ENCODE measurements at regions not wholly inside any gene's neighbourhood (a gene's known extent, or its start where the extent isn't known, plus 50 kb on each side); places are given as distances from the start of the nearest gene placed in this dataset.

DNA sequence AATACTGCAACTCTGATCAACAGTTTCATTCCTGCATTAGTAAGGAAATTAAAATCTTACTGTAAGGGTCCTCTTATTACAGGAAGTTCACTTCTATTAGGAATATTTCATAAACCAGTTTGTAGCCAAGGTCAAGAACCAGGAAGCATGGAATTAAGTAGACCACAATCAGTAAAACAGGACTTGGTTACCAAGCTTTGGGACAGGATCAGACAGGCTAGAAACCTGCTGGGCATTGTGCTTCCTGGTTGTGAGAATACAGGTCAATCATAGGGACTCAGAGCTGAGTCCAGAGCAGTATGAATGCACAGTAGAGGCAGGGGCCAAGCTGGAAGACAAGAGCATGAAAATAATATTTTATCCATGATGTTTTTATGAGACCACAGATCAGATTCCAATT is 248.0 kb downstream of the IKZF2 start:
- no peak for DNase-seq
- H3K27ac ChIP-seq (ENCODE audit: low read length) = no peak overlapping the region
- no peaks in the 10 kb centered on the region for H3K27me3 Mint-ChIP-seq (ENCODE audit: low read depth in 2 of 2)
- H3K27ac Mint-ChIP-seq = no peak overlapping the region
- H3K4me1 Mint-ChIP-seq = no peaks in the 10 kb centered on the region
- H3K36me3 ChIP-seq (ENCODE audit: control insufficient read depth, insufficient read depth, low read length) = no peaks in the 10 kb centered on the region
- H3K4me3 Mint-ChIP-seq = no peak overlapping the region
- no peaks in the 10 kb centered on the region for H3K36me3 Mint-ChIP-seq
- no peaks in the 10 kb centered on the region for H3K27me3 ChIP-seq (ENCODE audit: control insufficient read depth, insufficient read depth, low read length)
- no peaks in the 10 kb centered on the region for H3K4me1 ChIP-seq (ENCODE audit: control insufficient read depth, insufficient read depth, low read length)
- H3K4me3 ChIP-seq (ENCODE audit: low read length) = no peak overlapping the region
- H3K9me3 Mint-ChIP-seq = no peaks in the 10 kb centered on the region
- intact Hi-C loops (cut with micrococcal nuclease) = no loop called here
- H3K9me3 ChIP-seq (ENCODE audit: control insufficient read depth, insufficient read depth, low read length) = no peaks in the 10 kb centered on the region
- TF ChIP-seq, protein P1, sequence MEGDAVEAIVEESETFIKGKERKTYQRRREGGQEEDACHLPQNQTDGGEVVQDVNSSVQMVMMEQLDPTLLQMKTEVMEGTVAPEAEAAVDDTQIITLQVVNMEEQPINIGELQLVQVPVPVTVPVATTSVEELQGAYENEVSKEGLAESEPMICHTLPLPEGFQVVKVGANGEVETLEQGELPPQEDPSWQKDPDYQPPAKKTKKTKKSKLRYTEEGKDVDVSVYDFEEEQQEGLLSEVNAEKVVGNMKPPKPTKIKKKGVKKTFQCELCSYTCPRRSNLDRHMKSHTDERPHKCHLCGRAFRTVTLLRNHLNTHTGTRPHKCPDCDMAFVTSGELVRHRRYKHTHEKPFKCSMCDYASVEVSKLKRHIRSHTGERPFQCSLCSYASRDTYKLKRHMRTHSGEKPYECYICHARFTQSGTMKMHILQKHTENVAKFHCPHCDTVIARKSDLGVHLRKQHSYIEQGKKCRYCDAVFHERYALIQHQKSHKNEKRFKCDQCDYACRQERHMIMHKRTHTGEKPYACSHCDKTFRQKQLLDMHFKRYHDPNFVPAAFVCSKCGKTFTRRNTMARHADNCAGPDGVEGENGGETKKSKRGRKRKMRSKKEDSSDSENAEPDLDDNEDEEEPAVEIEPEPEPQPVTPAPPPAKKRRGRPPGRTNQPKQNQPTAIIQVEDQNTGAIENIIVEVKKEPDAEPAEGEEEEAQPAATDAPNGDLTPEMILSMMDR (IDR thresholded peaks at IDR 0.05) = no peak
- no peak for ATAC-seq

DNA sequence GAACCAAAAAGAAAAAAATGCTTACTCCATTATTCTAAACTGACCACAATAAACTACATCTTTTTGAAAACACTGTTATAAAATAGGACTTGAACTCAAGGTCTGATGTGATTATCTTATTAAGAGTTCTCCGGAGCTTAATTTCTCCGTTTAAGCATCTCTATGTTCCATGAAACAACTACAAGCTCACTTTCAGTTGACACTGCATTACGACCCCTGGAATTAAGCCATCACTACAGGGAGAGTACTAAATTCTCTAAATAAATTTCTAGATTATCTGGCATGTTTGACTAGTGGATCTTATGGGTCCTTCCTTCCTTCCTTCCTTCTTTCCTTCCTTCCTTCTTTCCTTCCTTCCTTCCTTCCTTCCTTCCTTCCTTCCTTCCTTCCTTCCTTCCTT is 249.0 kb downstream of the IKZF2 start:
- no peaks in the 10 kb centered on the region for H3K27me3 ChIP-seq (ENCODE audit: control insufficient read depth, insufficient read depth, low read length)
- TF ChIP-seq, protein P1 (IDR thresholded peaks at IDR 0.05) = no peak
- no peak overlapping the region for H3K4me3 ChIP-seq (ENCODE audit: low read length)
- DNase-seq (no peak), ATAC-seq (no peak)
- H3K27ac ChIP-seq (ENCODE audit: low read length) = no peak overlapping the region
- H3K9me3 ChIP-seq (ENCODE audit: control insufficient read depth, insufficient read depth, low read length) = no peaks in the 10 kb centered on the region
- H3K27ac Mint-ChIP-seq = no peak overlapping the region
- H3K36me3 Mint-ChIP-seq = no peaks in the 10 kb centered on the region
- no peak overlapping the region for H3K4me3 Mint-ChIP-seq
- H3K27me3 Mint-ChIP-seq (ENCODE audit: low read depth in 2 of 2) = no peaks in the 10 kb centered on the region
- no CpG with 5 or more reads among the region's 3 CpGs for WGBS (ENCODE audit: insufficient coverage)
- no peaks in the 10 kb centered on the region for H3K4me1 Mint-ChIP-seq
- H3K9me3 Mint-ChIP-seq = no peaks in the 10 kb centered on the region
- H3K4me1 ChIP-seq (ENCODE audit: control insufficient read depth, insufficient read depth, low read length) = no peaks in the 10 kb centered on the region
- no peaks in the 10 kb centered on the region for H3K36me3 ChIP-seq (ENCODE audit: control insufficient read depth, insufficient read depth, low read length)
- intact Hi-C loops (cut with micrococcal nuclease) = no loop called here

DNA sequence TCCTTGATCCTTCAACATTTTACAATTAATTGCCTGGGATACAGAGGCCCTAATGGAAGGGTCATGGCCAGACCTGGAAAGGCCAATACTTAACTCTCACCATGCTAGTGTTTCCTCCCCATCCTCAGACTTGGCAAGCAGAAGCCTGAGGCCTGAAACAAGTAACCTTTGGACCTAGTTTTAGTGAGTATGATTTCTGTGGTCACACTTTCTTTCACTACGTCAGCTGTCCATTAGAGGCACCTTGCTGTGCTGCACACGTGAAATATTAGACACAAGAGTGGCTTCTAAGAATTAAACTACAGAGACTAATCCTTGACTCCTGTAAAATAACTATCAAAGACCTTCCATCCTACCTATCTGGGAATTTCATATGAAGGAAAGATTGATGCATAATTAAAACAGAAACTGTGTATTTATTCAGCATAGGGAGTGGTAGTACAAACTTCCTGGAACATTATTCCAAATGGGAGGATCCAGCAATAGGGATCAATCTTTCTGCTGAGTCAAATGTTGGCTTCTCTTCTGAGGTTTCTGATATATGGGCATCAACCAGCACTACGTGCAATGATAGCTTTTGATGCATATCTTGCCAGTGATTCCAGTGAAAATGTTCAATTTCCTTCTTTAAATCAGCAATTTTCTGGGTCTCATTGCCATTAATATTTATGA is 249.7 kb downstream of the IKZF2 start:
- DNase-seq = no peak
- H3K27me3 ChIP-seq (ENCODE audit: control insufficient read depth, insufficient read depth, low read length) = no peaks in the 10 kb centered on the region
- Mint-ChIP-seq H3K27ac (no peak overlapping the region), H3K36me3 (no peaks in the 10 kb centered on the region), H3K4me1 (no peaks in the 10 kb centered on the region), H3K27me3 (ENCODE audit: low read depth in 2 of 2) (no peaks in the 10 kb centered on the region), H3K9me3 (no peaks in the 10 kb centered on the region), H3K4me3 (no peak overlapping the region)
- intact Hi-C loops (cut with micrococcal nuclease) = no loop called here
- H3K9me3 ChIP-seq (ENCODE audit: control insufficient read depth, insufficient read depth, low read length) = no peaks in the 10 kb centered on the region
- H3K36me3 ChIP-seq (ENCODE audit: control insufficient read depth, insufficient read depth, low read length) = no peaks in the 10 kb centered on the region
- ATAC-seq = no peak
- no peaks in the 10 kb centered on the region for H3K4me1 ChIP-seq (ENCODE audit: control insufficient read depth, insufficient read depth, low read length)
- WGBS (ENCODE audit: insufficient coverage) = 87% methylated on average over 3 of the region's 3 CpGs
- TF ChIP-seq, protein P1 (IDR thresholded peaks at IDR 0.05) = no peak
- H3K4me3 ChIP-seq (ENCODE audit: low read length) = no peak overlapping the region
- no peak overlapping the region for H3K27ac ChIP-seq (ENCODE audit: low read length)

DNA sequence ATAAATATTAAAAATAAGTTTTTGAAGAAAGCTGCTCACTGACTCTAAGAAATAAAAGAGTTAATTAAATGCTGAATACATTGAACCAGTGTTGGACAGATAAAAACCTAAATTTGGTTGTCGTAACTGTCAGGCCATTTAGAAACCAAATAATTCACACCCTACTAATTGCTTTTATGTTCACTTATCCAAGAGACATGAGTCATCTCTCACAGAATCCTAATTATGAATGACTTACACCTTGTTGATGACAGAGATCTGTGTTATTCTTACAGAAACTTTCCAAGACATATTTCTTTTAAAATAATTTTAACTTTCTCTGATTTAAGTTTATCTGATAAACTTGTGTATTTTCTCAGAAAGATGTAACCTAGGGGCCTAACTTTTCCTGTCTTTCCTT is 250.7 kb downstream of the IKZF2 start:
- no peak overlapping the region for H3K27ac Mint-ChIP-seq
- H3K9me3 Mint-ChIP-seq = no peaks in the 10 kb centered on the region
- intact Hi-C loops (cut with micrococcal nuclease) = no loop called here
- Histone ChIP-seq H3K9me3 (ENCODE audit: control insufficient read depth, insufficient read depth, low read length) (no peaks in the 10 kb centered on the region), H3K27ac (ENCODE audit: low read length) (no peak overlapping the region), H3K36me3 (ENCODE audit: control insufficient read depth, insufficient read depth, low read length) (no peaks in the 10 kb centered on the region), H3K4me3 (ENCODE audit: low read length) (no peak overlapping the region), H3K4me1 (ENCODE audit: control insufficient read depth, insufficient read depth, low read length) (no peaks in the 10 kb centered on the region), H3K27me3 (ENCODE audit: control insufficient read depth, insufficient read depth, low read length) (no peaks in the 10 kb centered on the region)
- TF ChIP-seq, protein P1 (IDR thresholded peaks at IDR 0.05) = no peak
- H3K4me3 Mint-ChIP-seq = no peak overlapping the region
- no peaks in the 10 kb centered on the region for H3K4me1 Mint-ChIP-seq
- H3K27me3 Mint-ChIP-seq (ENCODE audit: low read depth in 2 of 2) = no peaks in the 10 kb centered on the region
- DNase-seq (no peak), ATAC-seq (peak in 1 of 3 donors; percentile 32)
- H3K36me3 Mint-ChIP-seq = no peaks in the 10 kb centered on the region
- 18% methylated on average over 1 of the region's 1 CpG for WGBS (ENCODE audit: insufficient coverage)

Data from natural killer cell (primary cell).